CD4-positive, alpha-beta T cell treated with Interleukin-4 for 1 hour (primary cell): ENCODE measurements at regions not wholly inside any gene's neighbourhood (a gene's known extent, or its start where the extent isn't known, plus 50 kb on each side); places are given as distances from the start of the nearest gene placed in this dataset.

Experiments used
- DNase-seq, 2 donors: peaks; one replicate each; pipeline ENCODE4 v3.0.0-alpha.2; 2020 to 2022

DNA sequence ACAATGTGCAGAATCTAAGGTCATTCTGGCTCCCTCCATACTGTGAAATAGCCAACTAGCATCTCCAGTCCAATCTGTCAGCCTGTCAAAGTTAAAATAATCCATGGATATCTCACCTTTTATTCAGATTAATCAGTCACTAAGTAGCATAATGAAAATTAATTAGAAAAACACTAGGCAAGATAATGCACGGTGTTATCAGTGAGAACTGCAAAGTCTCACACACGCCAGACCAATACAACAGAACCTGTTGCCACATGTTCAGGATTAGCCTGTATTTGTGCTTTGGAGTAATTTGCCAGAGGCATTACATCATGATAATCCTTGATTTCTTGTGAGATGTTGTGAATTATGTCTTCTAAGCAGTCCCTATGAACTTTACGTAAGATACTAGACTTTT is 820.4 kb upstream of the ALCAM start:
- DNase-seq = no peak

DNA sequence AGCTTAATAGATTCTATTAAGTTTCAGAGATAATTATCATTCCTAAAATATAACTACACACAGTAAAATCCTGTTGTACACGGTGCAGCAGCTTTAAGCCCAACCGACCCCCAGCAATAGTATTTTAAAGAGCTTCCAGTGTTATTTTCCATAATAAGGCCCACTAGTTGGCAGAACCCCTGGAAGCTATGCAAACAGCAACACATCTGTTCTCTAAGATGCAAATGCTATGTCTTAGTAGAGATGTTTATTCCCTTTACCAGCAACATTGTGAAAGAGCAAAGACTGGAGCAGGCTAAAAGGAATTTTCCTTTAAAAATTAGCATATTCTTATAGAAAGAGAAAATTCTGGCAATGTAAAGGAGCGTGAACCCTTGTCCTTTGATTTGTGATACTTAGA is 819.7 kb upstream of the ALCAM start:
- no peak for DNase-seq

DNA sequence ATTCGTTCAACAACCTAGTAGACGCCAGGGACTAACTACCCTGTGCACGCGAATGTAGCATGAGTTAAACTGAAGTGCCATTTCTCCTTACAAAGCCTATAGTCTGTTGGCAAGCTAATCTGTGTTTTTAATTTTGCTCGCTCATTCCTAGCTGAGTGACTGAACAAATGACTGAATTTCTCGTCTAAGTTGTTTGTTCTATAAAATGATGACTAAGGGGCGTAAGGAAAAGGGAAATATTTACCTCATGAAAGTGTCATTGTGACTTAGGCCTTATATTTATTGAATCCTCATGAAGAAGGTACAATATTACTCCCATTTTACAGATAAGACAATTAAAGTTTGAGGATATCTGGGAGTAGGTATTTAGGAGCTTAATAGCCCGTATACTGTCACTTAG is 818.3 kb upstream of the ALCAM start:
- DNase-seq = no peak

DNA sequence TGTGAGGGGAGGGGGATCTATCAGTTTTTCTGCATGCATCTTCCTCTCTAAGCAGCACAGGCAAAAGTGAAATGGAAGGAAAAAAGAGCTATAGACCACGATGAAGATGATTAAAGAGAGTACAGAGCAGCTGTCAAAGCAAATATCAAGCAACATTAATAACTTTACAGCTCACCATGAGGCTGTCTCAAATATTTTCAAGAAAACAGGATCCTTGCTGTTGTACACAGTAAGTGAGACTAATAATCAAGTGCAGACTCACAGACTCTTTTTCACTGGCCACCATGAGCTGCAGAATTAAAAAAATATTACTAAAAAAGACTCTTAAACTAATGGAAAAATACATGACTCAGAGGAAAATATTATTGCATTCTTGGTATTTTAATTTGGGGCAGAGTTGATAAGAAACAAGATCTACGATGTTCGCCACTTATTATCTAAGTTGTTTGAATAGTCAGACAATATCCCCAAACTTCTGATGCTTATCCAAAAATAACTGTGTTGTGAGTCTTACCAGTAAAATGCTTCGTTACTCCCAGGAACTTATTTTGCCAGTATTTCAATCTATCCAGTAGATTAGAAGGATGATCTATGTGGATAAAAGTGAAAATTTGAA is 817.5 kb upstream of the ALCAM start:
- DNase-seq = no peak

DNA sequence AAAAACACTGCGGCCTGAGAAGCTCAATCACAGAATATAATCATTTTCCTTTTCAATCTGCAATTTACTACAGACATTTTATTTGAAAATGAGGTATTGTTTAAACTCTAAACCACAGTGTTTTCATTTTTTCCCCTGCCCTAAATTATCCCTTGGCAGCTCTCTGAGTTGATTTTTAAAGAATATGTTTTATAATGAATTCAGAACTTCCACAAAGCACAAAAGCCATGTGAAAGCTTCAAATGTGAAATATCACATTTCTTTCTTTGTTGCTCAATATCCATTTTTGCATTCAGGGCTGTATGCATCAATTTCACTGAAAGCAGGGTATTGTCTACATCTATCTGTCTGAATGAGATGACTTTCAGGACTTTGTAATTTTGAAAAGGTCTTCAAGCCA is 813.6 kb upstream of the ALCAM start:
- no peak for DNase-seq

DNA sequence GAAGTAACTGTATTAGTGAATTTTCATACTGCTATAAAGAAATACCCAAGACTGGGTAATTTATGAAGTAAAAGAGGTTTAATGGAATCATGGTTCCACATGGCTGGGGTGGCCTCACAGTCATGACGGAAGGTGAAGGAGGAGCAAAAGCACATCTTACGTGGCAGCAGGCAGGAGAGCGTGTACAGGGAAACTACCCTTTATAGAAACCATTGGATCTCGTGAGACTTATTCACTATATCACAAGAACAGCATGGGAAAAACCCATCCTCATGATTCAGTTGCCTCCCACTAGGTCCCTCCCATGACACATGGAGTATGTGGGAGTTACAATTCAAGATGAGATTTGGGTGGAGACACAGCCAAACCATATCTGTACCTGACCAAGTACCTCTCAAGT is 812.3 kb upstream of the ALCAM start:
- no peak for DNase-seq

DNA sequence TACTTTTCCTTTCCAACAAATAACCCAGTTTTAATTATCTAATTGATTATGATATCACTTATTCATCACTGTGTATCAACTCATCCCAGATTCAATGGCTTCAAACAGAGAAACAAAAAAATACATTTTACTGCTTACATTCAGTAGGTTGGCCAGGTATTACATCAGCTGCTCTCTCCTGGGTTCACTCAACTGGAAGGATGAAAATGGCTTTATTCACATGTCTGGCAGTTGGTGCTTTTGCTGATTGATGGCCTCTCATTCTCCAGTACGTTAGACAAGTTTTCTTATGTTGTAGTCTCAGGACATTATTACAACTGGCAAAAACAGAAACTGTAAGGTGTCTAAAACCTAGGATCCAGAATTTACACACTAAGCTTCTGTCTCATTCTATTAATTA is 811.0 kb upstream of the ALCAM start:
- DNase-seq = no peak

DNA sequence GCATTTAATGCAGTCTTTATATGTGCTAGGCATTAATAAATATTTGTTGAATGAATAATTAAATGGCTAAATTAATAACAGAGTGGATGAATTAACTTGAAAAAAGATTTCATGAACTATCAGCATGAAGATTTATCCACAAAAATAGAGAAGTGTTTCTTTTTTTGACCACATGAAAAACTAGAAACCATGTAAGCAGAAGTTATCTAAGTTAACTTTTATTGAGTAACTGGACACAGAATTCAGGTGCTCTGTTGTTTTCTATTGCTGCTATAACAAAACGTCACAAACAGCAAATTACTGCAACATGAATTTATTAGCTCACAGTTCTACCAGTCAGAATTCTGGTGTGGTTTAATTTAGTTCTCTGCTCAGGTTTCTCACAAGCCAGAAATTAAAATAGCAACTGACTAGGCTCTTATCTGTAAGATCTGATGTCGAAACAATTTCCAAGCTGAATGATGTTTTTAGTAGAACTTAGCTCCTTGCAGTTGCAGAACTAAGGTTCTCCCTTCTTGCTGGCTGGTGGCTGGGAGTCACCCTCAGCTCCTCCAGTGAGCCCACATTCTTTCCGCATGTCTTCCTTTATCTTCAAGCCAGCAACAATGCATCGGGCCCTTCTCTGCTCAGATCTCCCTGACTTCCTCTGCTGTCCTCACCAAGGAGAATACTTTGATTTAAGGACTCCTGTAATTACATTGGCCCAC is 810.2 kb upstream of the ALCAM start:
- DNase-seq = no peak

DNA sequence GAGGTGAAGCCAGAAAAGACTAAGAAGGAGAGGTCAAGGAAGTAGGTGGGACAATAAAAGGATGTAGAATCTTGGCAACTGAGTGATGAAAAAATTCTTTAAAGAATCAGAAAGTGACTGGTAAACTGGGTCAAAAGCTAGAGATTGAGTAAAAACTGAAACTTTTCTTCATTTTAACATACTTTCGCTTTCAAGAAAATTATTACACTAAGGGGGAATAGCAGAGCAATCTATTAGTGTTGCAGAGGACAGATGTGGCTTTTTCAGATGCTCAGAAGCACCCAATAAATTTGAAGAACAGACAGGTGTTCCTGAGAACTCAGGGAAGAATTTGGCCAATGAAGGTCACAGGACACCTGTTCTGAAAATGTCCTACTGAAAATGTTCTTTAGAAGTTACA is 805.4 kb upstream of the ALCAM start:
- no peak for DNase-seq

DNA sequence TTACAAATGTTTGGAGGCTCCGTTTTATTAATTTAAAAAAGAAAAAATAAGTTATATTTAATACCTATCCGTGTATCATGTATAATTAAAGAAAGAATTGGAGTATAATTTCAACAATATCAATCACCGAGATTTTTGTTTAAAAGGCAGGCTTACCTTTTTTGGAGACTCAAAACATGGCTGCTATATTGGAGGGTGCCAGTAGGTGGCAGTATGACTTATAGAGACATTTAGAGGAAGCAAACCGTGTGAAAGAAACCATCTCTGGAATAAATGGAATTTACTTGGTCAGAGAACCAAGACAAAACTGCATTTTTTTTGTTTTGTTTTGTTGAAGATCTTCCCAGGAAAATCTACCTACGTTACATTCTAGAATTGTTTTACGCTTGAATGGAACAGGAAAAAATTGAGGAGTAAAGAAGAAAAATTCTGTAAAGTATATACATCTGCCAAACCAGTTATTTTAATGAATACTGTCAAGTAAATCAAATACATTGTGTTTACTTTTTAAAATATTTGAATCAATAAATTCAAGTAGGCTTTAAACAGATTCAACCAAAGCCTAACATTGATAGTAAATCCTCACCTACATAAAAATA is 802.6 kb upstream of the ALCAM start:
- DNase-seq = peak; percentile 29 to 60

DNA sequence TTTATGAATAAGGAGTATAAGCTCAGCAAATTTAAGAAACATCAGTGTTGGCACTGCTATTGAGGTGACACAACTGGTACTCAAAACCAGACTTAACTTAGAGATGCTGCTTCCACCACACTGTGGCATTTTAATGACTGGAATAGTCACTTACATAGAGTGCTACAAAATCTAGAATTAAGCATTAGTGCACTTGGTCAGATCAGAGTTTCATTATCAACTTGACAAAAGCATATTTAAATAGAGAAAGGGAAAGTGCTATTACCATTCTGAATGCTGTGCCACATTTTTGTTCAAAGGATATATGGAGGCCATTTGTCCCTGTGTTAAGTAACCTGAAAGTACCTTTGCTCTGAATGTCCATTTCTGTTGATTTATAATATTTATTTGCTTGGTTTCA is 800.7 kb upstream of the ALCAM start:
- DNase-seq = no peak

DNA sequence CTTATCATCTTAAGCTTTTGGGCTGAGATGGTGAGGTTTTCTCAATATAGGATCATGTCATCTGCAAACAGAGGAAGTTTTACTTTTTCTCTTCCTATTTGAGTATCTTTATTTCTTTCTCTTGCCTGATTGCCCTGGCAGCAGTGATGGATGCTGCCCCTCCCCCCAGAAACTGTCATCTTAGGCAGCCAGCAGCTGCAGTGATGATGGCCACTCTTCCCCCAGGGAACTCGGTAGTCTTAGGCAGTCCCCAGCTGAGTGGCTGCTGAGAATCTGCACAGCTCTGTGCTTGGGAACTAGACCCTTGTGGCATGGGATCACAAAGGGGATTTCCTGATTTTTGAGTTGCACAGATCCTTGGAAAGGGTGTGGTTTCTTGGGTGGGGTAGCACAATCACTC is 791.1 kb upstream of the ALCAM start:
- DNase-seq = no peak

DNA sequence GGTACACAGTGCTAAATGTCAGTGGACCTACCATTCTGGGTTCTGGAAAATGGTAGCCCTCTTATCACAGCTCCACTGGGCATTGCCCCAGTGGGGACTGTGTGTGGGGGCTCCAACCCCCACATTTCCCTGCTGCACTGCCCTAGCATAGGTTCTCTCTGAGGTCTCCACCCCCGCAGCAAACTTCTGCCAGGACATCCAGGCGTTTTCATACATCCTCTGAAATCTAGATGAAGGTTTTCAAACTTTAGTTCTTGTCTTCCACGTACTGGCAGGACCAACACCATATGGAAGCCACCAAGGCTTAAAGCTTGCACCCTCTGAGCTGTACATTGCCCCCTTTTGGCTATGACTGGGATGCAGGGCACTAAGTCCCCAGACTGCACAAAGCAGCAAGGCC is 788.2 kb upstream of the ALCAM start:
- no peak for DNase-seq

DNA sequence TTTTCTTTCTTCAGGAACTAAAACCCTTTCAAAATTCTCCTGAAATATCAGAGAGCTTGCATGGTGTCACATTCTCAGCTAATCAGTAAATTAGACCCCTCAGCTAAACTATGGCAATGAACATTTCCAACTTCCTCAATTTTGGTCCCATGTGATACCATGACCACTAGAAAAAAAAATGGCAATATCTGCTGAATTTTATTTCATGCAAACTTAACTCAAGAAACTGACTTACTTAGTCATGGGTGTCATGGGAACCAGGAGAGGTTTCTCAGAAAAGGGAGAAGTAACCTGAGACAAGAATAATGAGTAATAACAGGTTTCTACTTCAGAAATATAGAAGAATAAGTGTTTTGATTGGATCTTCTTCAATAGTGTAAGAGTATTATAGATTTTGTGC is 784.6 kb upstream of the ALCAM start:
- no peak for DNase-seq

DNA sequence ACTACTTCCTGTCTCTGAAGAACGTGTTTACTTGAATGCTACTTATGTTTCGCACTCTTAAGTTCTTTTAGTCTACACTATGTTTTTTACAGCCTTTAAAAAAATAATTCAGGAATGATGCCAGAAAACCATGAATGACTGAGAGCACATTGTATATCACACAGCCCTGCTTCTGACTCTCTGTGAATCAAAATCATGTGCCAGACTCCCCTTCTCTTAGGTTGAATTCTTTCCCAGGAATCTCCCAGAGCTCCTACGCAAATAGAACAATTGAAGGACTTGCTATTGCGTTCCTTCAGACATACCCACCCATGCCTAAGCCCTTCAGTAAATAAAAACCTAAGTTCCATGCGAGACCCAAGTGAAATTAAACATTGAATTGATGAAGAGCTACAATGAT is 782.0 kb upstream of the ALCAM start:
- DNase-seq = no peak

DNA sequence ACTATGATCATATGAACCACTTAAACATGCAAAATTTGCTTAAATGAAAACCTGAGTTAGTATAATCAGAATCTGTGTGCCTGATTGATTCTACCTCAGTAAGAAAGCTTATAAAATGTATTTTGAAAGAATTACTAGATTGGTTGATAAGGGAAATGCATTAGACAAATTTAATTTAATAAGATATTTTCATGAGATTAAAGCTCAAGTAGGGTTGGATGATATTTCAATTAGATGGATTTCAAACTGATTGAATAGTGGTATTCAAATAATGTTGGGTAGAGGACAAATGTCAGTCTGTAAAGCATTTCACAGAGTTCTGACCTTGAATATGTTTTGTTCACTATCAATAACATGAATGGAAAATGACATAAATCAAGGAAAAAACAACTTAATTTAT is 780.4 kb upstream of the ALCAM start:
- no peak for DNase-seq

DNA sequence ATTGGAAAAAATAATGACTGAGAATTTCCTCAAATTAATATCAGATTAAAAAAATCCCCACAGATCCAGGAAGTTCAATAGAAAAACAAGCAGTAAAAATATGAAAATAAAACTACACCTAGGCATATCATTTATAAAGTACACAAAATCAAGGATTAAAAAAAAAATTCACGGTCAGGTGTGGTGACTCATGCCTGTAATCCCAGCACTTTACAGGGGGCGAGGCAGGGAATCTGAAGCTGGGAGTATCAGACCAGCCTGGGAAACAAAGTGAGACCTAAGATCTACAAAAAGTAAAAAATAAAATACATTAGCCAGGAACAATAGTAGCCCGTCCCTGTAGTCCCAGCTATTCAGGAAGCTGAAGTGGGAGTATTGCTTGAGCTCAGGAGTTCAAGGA is 778.3 kb upstream of the ALCAM start:
- DNase-seq = no peak

DNA sequence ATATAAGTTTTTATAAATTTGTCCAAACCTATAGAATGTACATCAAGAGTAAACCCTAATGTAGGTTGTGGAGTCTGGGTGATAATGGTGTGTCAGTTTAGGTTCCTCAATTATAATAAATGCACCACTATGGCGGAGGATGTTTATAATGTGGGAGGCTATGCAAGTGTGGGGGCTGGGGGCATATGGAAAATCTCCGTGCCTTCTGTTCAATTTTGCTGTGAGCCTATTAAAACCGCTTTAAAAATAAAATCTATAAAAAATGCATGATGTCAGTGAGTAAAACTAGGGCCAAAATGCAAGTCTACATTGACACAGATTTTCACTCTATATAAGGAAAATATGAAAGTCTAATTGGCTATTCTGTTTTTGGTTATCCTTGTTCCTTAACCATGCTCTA is 774.9 kb upstream of the ALCAM start:
- DNase-seq = no peak

DNA sequence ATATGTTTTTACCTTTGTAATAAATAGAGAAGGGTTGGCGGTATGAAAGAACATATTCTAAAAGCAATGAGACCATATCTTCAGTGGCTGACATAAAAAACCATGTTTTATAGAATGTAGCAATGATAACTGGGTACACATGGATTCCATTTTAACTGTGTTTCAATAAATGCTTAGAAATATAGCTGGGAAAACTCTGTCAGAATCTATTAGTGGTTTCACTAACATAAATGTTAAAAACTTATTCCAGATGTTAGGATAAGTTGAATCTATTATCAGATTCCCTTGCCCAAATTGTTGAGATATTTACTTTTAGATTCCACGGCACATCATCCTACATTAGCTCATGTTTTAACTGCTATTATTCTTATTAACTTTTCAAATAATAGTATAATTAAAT is 772.2 kb upstream of the ALCAM start:
- DNase-seq = no peak

DNA sequence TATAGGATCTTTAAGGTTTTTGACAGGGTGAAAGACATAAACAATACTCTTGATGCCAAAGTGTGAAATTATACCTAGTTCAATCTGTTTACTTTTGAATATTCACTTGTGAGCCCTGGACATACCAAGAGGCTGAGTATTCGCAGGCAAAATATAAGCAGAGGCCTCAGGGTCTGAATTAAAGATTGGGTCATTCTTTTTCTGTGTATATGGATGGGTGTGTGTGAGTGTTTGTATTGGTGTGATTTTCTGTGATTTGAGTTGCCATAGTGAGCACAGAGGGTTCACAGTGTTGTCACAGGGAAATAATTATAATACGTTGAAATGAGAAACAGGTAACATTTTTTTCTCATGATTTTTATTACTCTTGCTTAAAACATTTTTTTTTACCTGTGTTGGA is 770.7 kb upstream of the ALCAM start:
- DNase-seq = no peak

DNA sequence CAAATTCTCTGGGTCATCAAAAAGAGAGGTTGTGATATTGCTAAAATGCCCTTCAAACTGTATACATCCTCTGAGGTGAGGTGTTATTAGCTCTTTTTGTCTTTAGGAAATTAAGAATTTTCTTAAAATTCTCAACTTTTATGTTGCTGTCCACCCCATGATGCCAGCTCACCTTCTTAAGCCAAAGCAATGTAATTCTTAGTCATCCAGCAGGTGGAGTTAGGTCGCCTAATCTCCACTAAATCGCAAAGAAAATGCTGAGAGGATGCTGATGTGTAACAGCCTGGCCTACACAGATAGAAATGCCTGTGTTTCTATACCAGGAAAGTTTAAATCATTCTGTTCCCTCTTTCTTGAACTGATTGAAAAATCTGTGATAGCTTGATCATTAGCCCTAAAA is 770.2 kb upstream of the ALCAM start:
- peak in 1 of 2 donors; percentile 35 for DNase-seq

DNA sequence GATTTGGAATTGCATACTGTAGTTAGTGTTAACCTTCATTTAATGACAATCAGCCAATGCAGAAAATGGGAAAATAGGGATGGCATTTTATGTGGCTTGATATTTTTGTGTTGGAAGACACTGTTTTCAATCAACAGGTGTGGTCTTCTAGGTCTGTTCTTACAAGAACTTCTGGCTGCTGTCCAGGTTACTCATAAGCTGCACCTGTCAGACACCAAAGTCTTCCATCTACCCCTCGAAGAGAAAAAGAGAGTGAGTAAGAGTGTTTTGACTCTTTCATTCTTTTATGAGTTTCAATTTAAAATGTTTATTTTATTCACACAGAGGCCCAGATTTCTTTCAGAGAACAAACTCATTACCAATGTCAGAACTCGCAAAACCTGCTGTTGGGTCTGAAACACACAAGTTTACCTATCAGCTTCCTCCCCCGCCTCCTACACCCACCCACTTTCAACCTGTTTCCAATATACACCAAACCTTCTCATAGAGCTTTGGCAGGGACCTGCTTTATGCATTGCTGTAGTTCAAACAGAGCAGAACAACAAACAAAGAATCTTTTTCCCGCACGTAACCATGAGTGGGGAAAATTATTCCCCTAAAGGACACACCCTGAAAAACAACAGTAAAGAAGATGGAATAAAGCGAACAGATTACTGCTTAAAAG is 767.7 kb upstream of the ALCAM start:
- no peak for DNase-seq

DNA sequence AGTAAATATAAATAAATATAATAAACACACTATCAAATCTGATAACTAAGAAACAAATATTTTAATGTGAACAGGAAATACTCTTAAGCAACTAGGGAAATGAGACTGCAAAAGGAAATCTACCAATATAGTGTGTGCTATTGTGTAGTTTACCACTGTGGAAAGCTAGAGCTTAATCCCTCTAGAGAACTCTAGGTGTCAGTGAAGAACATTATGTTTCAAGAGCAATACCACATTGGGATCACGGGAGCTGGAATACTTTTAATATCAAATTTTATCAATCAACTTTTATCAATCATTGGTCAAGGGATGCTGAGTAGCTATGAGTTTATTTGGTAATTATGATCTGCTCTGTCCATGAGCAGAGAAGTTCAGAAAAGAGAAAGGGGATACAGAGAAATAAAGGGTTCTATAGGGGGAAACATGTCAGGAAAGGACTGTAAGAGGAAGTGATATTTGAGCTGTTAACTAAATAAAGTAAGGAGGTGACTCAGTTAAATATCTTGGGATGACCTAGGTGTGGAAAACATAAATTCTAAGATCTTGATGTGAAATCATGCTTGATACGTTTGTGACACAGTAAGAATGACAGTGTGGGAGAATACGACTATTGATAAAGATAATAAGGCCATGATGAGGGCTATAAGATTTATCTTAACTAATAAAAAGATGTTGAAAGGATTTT is 762.2 kb upstream of the ALCAM start:
- no peak for DNase-seq

DNA sequence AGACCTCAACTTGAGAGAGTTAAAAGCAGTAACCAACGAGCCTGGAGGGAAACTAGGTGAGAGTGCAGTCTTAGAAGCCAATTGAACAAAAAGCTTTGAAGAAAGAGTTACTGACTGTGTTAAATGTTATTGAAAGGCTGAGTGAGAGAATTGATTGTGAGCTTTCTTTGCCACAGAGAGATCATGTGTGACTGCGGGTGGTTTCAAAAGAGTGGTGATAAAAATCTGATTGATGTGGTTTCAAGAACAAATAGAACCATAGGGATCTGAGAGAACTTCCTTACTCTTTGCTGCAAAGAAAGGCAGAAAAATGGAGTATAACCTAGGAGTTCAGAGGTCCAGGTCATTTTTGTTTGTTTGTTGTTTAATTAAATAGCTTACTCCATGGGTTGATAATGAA is 759.9 kb upstream of the ALCAM start:
- no peak for DNase-seq
